Thymus (tissue), 11 donors: ENCODE measurements at regions not wholly inside any gene's neighbourhood (a gene's known extent, or its start where the extent isn't known, plus 50 kb on each side); places are given as distances from the start of the nearest gene placed in this dataset.

Source experiments
- DNase-seq, 9 donors: peaks; one replicate each; pipeline ENCODE4 v3.0.0-alpha.2; 2013; ENCODE audit warnings: low spot score in 9 of 9, low read depth in 6 of 9, missing footprints in 1 of 9
- H3K27ac ChIP-seq, 2 donors: one replicate each; pipeline ENCODE4 v1.5.1; 2013; ENCODE audit warnings: control low read depth in 1 of 2, low read depth in 1 of 2, low read length in 1 of 2, mild to moderate bottlenecking in 1 of 2, moderate library complexity in 1 of 2
- H3K27me3 ChIP-seq, 2 donors: one replicate each; pipeline ENCODE4 v1.5.1; 2013; ENCODE audit warnings: low read length in 1 of 2; ENCODE audit not compliant: control insufficient read depth in 2 of 2, insufficient read depth in 1 of 2
- H3K36me3 ChIP-seq, 2 donors: one replicate each; pipeline ENCODE4 v1.5.1; 2013; ENCODE audit warnings: low read length in 1 of 2, mild to moderate bottlenecking in 1 of 2, moderate library complexity in 1 of 2; ENCODE audit not compliant: control insufficient read depth in 2 of 2, insufficient read depth in 2 of 2
- H3K4me1 ChIP-seq, 2 donors: one replicate each; pipeline ENCODE4 v1.5.1; 2013; ENCODE audit warnings: low read length in 2 of 2; ENCODE audit not compliant: control insufficient read depth in 2 of 2, insufficient read depth in 2 of 2
- H3K4me3 ChIP-seq, 2 donors: one replicate each; pipeline ENCODE4 v1.5.1; 2013; ENCODE audit warnings: low read length in 2 of 2, control low read depth in 1 of 2, mild to moderate bottlenecking in 1 of 2
- H3K9me3 ChIP-seq, 2 donors: one replicate each; pipeline ENCODE4 v1.5.1; 2013; ENCODE audit warnings: low read length in 1 of 2, mild to moderate bottlenecking in 1 of 2; ENCODE audit not compliant: control insufficient read depth in 2 of 2, insufficient read depth in 1 of 2
- WGBS: extraction: QIAGEN DNeasy Blood & Tissue Kit; methylation state at CpG from one replicate; pipeline ENCODE4 v1.1.7; 2013; 5-methylcytosine and 5-hydroxymethylcytosine counted together
- donor health status: healthy.

- WGBS: 96% methylated on average over 3 of the region's 3 CpGs
- no peaks in the 10 kb centered on the region for H3K36me3 ChIP-seq
- H3K27ac ChIP-seq: no peak overlapping the region
- H3K4me3 ChIP-seq: no peak overlapping the region
- H3K27me3 ChIP-seq: no peaks in the 10 kb centered on the region
- H3K4me1 ChIP-seq: no peaks in the 10 kb centered on the region
- H3K9me3 ChIP-seq: no peaks in the 10 kb centered on the region
- no peak for DNase-seq
These were observed 454.6 kb downstream of the KCNA4 start for GRCh38 chr11:29562183-29562582.

GRCh38 chr11:29553990-29554389 lies 462.8 kb downstream of the KCNA4 start:
- DNase-seq: no peak
- Histone ChIP-seq H3K9me3 (no peaks in the 10 kb centered on the region), H3K4me1 (no peaks in the 10 kb centered on the region), H3K36me3 (no peaks in the 10 kb centered on the region), H3K27ac (no peak overlapping the region), H3K4me3 (no peak overlapping the region), H3K27me3 (no peaks in the 10 kb centered on the region)
- WGBS: 10% methylated on average over 1 of the region's 1 CpG

- Histone ChIP-seq H3K27ac (no peak overlapping the region), H3K36me3 (no peaks in the 10 kb centered on the region), H3K27me3 (no peaks in the 10 kb centered on the region), H3K4me3 (no peak overlapping the region), H3K4me1 (no peaks in the 10 kb centered on the region), H3K9me3 (no peaks in the 10 kb centered on the region)
- no peak for DNase-seq
These were observed 478.3 kb downstream of the KCNA4 start for GRCh38 chr11:29538339-29539036.

- Histone ChIP-seq H3K27me3 (no peaks in the 10 kb centered on the region), H3K4me1 (no peaks in the 10 kb centered on the region), H3K27ac (no peak overlapping the region), H3K9me3 (no peaks in the 10 kb centered on the region), H3K4me3 (no peak overlapping the region), H3K36me3 (no peaks in the 10 kb centered on the region)
- no peak for DNase-seq
These were observed 482.0 kb downstream of the KCNA4 start for GRCh38 chr11:29534836-29535235.

GRCh38 chr11:29530961-29531360 lies 485.9 kb downstream of the KCNA4 start:
- Histone ChIP-seq H3K4me3 (no peak overlapping the region), H3K27ac (no peak overlapping the region), H3K36me3 (no peaks in the 10 kb centered on the region), H3K27me3 (no peaks in the 10 kb centered on the region), H3K4me1 (no peaks in the 10 kb centered on the region), H3K9me3 (no peaks in the 10 kb centered on the region)
- 84% methylated on average over 2 of the region's 2 CpGs for WGBS
- DNase-seq: no peak

- H3K4me3 ChIP-seq: no peak overlapping the region
- peak in 1 of 9 donors; percentile 8 for DNase-seq
- H3K36me3 ChIP-seq: no peaks in the 10 kb centered on the region
- H3K27ac ChIP-seq: no peak overlapping the region
- no peaks in the 10 kb centered on the region for H3K9me3 ChIP-seq
- H3K4me1 ChIP-seq: no peaks in the 10 kb centered on the region
- 40% methylated on average over 3 of the region's 3 CpGs for WGBS
- no peaks in the 10 kb centered on the region for H3K27me3 ChIP-seq
These were observed 489.4 kb downstream of the KCNA4 start for GRCh38 chr11:29527391-29527936.

- H3K36me3 ChIP-seq: no peaks in the 10 kb centered on the region
- H3K27ac ChIP-seq: no peak overlapping the region
- H3K9me3 ChIP-seq: peaks cover 0 to 16% of the 10 kb centered on the region in 2 donors
- 45% methylated on average over 5 of the region's 5 CpGs for WGBS
- no peaks in the 10 kb centered on the region for H3K27me3 ChIP-seq
- DNase-seq: peak in 1 of 9 donors; percentile 9
- no peaks in the 10 kb centered on the region for H3K4me1 ChIP-seq
- H3K4me3 ChIP-seq: no peak overlapping the region
These were observed 498.2 kb downstream of the KCNA4 start for GRCh38 chr11:29518389-29519174.

GRCh38 chr11:29511394-29511793 lies 505.4 kb downstream of the KCNA4 start:
- Histone ChIP-seq H3K4me1 (no peaks in the 10 kb centered on the region), H3K4me3 (no peak overlapping the region), H3K27me3 (no peaks in the 10 kb centered on the region), H3K27ac (no peak overlapping the region), H3K36me3 (no peaks in the 10 kb centered on the region), H3K9me3 (no peaks in the 10 kb centered on the region)
- DNase-seq: no peak

- Histone ChIP-seq H3K9me3 (no peaks in the 10 kb centered on the region), H3K27me3 (no peaks in the 10 kb centered on the region), H3K27ac (no peak overlapping the region), H3K36me3 (no peaks in the 10 kb centered on the region), H3K4me1 (no peaks in the 10 kb centered on the region), H3K4me3 (no peak overlapping the region)
- DNase-seq: no peak
These were observed 509.5 kb downstream of the KCNA4 start for GRCh38 chr11:29507376-29507775.
